GM19328 (cell line): ENCODE measurements at regions not wholly inside any gene's neighbourhood (a gene's known extent, or its start where the extent isn't known, plus 50 kb on each side); places are given as distances from the start of the nearest gene placed in this dataset.

Experiments used
- ATAC-seq: cut with Tn5 transposase; IDR thresholded peaks from one replicate; pipeline ENCODE4 v1.9.1; 2021; ENCODE audit warnings: mild to moderate bottlenecking, moderate library complexity; ENCODE audit not compliant: unreplicated experiment

DNA sequence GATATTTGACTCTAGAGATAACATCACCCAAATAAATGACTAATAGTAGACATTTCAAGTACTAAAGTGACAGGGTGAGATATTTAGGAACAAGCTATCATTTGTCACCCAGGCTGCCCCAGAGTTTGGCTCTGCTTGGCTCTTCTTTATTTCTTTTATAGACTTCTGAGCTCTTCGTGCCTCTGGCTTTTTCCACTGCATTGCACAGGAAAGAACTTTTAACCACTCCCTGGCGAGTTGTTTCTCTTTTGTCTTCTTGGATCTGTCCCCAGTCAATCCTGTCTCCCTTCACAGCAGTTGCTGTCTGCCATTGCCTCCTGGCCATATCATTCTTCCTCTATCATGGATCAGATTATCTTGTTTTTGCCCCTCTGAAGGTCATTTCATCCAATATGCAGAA is 339.2 kb upstream of the DCBLD2 start:
- no peak for ATAC-seq

DNA sequence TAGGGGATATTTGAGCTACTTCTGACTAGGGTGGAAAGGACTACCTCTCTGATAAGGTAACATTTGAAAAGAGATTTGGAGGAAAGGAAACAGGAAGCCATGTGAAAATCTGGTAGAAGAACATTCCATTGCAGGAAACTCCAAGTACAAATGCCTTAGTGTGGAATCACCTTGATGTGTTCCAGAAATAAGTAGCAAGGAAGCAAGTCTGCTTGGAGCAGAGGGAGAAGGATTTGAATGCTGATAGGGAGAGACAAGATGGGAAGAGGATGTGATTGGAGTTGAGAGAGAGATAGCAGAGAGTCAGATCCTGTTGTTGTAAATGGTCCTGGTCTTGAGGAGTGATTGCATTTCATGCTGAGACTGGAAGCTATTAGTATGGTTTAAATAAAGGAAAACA is 335.1 kb upstream of the DCBLD2 start:
- no peak for ATAC-seq

DNA sequence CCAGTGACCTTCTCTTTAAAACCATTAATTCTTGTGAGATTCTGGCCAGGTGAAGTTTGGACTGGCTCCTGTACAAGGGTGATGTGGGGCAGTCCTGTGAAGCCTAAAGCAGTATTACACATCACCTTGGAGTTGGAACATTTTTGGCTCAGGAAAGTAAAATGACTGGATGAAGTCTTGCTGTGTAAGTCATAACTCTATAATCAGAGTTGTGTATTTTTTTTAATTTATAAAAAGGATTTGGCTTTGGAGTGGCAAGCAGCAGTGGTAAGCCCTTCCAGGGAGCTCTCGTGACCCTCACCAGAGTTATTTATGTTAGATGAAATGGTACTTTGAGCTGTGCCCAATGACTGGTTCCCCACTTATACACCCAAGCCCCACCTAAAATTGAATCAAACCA is 331.2 kb upstream of the DCBLD2 start:
- ATAC-seq = no peak

DNA sequence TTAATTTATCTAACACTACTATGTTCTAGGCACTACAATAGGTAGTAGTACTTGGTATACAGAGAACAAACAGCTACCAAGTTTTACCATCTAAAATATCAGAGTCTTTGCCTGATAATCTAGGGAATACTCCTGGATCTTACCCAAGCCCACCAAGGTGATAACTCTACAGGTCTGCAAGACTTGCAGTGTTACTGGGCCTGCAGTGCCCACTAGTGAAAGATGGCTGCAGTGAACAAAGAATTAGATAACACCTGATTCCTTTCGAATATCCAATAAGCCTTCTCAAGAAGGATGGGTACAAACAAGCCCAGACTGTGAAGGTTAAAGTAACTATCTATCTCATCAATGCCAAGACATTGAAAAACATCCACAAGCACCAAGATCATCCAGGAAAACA is 317.0 kb upstream of the DCBLD2 start:
- ATAC-seq = no peak

DNA sequence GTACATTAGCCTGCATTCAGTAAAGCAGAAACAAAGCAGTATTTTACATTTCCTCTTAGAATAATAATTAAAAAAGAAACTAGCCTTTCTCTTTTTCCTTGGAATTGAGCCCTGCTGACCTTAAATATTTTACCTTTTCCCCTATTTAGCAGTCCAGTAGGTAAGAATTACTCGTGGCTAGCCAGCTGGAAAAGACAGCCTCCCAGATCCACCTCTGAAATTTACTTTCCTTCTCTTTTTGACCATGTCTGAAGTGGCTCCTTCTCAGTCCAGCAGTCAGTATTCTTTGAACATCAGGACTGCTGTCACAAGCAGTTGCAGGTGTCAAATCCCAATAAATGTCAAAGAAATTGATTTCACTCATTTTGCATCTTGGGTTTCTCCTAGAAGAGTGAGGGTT is 311.5 kb upstream of the DCBLD2 start:
- ATAC-seq = no peak

DNA sequence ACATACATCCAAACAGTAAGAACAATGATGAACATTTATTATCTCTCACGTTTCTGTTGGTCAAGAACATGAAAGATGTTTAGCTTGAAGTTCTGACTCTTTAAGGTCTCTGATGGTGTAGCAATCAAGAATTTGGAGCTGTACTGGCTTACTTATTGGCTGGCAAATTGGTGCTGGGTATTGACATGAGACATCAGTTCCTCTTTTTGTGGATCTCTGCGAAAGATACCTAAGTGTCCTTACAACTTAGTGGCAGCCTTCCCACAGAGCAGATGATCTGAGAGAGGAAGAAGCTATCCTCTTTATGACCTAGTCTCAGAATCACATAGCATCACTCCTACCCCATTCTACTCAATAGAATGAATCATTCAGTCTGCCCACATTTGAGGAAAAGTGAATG is 309.8 kb upstream of the DCBLD2 start:
- no peak for ATAC-seq

DNA sequence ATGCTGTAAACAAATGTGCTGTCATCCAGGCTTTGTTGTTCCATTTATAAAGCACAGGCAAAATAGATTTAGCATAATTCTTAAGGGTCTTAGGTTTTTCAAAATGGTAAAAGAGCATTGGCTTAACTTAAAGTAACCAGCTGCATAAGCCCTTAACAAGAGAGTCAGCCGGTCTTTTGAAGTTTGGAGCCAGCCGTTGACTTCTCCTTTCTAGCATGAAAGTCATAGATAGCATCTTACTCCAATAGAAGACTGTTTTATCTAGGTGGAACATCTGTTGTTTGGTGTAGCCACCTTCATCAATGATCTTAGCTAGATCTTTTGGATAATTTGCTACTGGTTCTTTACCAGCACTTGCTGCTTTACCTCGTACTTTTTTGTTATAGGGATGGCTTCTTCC is 297.5 kb upstream of the DCBLD2 start:
- no peak for ATAC-seq

DNA sequence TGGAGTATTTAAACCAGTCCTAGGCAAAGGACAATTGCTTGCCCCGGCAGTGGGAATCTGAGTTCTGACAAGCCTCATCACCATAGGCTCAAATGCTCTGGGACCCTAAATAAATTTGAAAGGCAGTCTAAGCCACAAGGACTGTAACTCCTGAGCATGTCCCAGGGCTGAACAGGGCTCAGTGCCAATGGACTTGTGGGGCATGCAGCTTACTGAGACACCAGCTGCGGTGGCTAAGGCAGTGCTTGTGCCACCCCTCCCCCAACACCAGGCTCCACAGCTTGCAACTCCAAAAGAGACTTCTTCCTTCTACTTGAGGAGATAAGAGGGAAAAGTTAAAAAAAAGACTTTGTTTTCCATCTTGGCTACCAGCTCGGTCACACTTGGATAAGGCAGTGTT is 289.7 kb upstream of the DCBLD2 start:
- ATAC-seq = no peak

DNA sequence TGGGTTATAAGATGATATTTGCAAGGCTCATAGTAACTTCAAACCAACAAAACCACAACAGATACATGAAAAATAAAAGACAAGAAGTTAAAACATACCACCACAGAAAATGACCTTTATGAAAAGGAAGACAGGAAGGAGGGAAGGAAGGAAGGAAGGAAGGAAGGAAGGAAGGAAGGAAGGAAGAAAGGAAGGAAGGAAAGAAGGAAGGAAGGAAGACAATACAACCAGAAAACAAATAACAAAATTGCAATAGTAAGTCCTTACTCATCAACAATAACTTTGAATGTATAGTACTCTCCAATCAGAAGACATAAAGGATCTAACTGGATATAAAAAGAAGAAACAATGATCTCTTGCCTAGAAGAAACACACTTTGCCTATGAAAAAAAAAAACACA is 287.4 kb upstream of the DCBLD2 start:
- no peak for ATAC-seq

DNA sequence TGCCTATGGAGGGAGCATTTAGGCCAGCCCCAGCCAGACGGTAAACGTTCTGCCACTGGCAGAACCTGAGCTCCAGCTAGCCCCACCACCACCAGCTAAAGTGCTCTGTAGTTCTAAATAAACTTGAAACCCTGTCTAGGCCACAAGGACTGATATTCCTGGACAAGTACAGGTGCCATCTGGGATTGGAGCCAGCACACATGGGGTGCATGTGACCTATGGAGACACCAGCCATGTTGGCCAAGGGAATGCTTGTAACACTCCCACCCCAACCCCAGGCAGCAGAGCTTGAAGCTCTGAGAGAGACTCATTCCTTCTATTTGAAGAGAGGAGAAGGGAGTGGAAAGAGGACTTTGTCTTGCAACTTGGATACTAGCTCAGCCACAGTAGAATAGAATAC is 284.5 kb upstream of the DCBLD2 start:
- ATAC-seq = no peak

DNA sequence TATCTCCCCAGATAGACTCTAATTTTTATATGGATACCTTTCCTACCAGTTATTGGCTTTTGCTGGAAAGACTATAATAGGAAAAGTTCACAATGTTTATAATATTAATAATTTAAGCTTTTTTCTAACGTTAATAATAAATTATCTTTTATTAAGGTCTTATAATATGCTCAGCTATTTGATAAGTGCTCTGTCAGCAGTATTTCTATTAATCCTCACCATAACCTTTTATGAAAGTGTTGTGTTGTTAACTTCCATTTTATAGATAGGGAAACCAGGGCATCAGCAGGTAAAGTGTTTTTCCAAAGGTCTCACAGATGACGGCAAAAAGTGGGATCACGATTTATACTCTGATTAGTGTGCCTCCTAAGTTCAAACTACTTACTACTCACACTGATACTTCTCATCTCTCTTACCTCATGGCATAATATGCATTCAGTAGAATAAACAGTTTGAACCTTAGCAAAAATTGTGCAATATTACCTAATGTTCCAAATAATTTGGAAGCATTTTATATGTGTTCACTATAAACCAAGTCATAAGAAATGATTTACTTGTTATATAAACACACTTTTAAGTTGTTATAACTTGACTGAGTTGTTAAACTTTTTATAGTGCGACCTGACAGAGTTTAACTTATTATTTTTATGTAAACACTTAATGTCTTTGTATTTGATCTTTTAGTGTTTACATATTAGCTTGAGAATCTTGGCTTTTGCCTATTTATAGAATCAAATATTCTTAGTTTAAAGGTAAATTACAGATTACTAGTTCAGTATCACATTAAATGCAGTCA is 274.9 kb upstream of the DCBLD2 start:
- no peak for ATAC-seq

DNA sequence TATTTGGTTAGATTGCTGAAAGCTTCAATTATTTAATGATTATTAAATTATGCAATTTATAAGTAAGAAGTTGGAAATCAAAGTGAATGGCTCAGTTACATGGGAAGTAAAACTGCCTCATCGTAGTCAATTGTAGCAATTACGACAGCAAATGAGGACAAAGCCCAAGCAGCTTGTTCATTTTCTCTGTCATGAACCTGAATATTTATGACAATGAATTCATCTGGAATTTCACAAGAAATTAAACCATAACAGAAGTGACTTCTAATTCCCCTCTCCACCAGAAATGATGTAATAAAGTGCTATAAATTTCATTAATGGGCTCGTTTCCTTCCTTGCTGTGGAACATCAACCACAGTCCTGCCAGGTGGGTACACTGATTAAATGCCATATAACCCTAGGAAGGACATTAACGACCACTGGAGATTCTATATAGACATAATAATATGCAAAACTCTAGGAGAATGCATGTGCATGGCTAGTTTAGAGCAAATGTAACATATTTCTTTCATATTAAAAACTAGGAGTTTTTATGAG is 273.8 kb upstream of the DCBLD2 start:
- ATAC-seq = no peak

DNA sequence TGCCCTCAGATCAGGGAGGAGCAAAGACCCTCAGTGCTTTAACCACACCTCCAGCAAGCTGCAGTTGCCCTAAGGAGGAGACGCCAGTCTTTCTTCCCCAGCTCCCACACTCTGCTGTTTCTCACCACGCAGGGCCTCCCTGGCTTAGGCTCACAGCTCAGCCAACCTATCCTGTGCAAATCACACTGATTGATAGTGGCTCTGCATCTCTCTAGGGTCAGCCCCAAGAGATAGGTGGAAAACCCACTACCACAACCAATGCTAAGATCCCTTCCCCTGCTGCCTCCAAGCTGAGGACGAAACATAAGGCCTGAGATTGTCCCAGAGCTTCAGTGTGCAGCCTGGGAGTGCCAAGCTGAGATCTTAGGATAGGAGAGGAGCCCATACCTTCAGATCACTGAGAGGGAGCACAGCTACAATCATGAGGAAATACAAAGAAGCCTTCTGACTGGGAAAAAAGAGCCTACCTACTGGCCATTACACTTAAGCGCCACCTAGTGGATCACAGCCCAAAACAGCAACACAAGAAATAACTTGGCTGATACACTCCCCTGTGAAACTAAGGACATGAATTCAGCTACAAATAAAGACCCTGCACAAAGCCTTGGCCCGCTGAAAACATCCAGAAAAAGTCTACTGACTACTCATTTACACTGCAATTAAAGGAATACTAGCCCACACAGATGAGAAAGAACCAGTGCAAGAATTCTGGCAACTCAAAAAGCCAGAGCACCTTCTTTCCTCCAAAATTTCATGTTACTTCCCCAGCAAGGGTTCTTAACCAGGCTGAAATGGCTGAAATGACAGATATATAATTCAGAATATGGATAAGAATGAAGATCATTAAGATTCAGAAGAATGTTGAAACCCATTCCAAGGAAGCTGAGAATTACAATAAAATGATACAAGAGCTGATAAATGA is 271.5 kb upstream of the DCBLD2 start:
- no peak for ATAC-seq

DNA sequence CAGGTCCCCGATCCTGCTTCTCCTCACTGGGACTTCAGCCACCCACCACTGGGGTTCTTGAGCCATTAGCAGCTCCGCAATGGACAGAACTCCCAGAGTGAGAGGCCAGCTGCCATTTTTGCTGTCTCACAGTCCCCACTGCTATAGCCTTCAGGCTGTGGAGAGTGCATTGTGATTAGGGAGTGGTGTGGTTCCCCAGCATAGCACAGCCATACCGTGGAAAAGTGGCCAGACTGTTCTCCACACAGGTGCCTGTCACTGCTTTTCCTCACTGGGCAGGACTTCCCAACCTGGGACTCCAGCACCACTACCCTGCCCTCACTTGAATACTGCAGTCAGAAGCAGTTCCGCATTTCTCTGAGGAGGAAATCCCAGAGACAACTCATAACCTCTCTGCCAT is 270.3 kb upstream of the DCBLD2 start:
- ATAC-seq = no peak

DNA sequence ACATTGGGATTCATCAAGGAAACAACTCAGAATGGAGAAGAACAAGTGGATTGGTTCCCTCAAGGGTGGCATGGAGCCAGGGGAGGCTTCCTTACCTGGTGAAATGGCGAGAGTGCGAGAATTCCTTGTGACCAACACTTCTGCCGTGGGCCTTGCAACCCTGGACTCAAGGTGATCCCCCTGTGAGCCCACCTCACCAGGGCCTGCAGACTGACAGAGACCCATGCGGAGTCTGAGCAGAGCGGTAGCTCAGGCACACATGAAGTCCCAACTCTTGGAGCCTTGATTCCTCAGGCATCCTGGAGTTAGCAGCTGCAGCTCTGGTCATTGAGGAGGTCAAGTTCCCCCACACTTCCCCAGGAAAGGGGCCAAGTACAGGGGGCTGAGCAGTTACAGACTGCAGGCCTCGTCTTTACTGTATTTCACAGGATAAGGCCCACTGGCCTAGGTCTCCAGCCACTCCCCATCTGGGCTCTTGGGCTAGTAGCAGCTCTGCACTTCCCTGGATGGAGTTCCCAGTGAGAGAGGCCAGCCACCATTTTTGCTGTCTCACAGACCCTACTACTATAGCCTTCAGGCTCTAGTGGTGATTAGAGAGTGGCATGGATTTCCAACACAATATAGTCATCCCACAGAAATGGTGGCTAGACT is 269.5 kb upstream of the DCBLD2 start:
- no peak for ATAC-seq

DNA sequence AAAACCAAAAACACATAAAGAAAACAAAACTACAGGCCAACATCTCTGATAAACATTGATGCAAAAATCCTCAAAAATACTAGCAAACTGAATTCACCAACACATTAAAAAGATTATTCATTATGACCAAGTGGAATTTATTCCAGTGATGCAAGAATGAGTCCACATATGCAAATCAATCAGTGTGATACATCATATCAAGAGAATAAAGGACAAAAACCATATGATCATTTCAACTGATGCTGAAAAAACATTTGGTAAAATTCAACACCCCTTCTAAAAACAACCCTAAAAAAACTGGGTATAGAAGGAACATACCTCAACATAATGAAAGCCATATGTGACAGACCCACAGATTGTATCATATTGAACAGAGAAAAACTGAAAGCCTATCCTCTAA is 265.6 kb upstream of the DCBLD2 start:
- ATAC-seq = no peak

DNA sequence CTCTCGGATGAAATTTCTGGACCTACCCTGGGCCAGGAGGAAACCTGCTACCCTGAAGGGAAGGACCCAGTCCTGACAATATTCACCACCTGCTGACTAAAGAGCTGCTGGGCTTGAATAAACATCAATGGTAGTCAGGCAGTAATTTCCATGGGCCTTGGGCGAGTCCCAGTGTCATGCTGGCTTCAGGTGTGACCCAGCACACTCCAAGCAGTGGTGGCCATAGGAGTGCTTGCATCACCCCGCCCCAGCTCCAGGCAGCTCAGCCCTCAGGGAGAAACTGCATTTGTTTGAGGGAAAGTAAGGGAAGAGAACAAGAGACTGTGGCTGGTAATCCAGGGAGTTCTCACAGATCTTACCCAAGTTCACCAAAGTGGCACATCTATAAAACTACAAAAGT is 261.8 kb upstream of the DCBLD2 start:
- ATAC-seq = no peak

DNA sequence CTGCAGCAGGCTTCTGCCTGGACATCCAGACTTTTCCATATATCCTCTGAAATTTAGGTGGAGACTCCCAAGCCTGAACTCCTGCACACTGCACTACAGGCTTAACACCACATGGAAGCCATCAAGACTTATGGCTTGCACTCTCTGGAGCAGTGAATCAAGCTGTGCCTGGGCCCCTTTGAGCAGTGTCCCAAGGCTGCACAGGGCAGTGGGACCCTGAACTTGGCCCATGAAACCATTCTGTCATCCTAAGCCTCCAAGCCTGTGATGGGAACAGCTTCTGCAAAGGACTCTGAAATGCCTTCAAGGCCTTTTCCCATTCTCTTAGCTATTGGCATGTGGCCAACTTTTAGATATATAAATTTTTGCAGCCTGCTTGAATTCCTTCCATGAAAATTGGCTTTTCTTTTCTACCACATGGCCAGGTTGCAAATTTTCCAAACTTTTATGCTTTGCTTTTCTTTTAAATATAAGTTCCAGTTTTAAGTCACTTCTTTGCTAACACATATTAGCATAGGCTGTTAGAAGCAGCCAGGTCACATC is 257.8 kb upstream of the DCBLD2 start:
- ATAC-seq = no peak

DNA sequence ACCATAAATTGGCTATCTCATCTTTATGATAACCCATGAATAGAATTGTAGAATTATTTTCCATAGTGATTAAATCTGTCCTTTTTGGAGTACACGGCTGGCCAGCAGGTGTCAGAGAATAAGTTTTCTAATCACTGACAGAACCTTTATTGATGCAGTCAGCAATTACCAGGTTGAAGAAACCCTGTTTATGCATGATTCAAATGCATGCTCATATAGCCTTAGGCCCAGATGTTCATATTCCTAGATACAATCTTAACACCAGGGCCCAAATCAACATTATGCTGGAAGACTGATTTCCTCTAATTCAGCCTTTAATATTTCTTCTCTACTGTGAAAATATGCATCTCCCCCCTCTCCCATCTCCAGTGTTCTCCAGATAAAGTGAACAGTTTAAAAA is 243.5 kb upstream of the DCBLD2 start:
- ATAC-seq = no peak

DNA sequence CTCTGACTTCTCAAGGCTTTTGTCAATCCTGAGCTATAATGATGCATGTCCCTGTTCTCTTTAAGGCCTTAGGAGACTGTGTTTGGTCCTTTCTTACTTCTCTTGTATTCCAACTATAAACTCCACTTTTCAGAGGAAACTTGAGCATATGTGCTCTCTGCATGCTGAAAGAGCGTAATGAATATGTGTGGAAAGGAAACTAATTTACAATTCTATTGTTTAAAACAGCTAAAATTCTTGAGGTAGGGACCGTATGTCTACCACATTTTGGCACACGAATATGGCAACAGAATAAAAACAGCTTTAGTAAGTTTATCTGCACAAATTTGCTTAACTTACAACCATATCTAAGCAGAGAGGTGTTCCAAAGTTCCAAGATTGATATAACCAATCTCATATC is 242.0 kb upstream of the DCBLD2 start:
- ATAC-seq = no peak

DNA sequence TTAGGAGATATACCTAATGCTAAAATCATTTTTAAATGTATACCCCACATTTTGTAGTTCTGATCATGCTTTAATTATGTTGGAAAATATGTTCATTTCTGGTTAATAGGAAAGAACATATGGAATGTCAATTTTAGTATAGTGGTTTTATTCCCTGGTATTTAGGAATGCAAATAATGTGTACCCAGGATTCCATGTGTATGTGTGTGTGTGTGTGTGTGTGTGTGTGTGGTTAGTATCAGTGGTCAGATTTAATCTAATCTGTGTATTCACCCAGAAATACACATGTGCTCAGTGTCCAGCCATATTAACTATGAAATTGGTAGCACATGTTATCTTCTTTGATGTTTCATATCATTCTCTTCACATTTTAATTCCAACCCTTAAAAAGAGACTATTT is 233.5 kb upstream of the DCBLD2 start:
- no peak for ATAC-seq
